ENCODE measurements at regions not wholly inside any gene's neighbourhood (a gene's known extent, or its start where the extent isn't known, plus 50 kb on each side); places are given as distances from the start of the nearest gene placed in this dataset.

DNA sequence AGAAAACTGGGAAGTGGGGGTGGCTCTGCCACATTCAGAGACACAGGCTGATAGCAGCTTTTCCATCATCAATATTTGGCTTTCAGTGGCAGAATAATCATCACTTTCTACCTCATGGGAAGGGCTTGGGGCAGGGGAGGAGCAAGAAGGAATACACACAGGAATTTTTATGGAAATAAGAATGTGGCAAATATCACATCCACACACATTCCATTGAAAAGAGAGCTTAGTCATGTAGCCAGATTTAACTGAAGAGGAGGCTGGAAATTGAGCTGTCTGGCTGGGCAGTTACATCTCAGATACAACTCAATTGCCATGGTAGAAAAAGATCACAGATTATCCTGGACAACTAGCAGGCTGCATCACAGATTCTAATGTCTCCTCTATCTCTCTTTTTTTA, 1474.0 kb upstream of the ACVR2A start:
- Mint-ChIP-seq H3K27me3 (no peaks in the 10 kb centered on the region), H3K4me3 (no peak overlapping the region), H3K4me1 (no peaks in the 10 kb centered on the region), H3K27ac (no peak overlapping the region), H3K9me3 (peaks cover 2% of the 10 kb centered on the region), H3K36me3 (no peaks in the 10 kb centered on the region)
- DNase-seq (ENCODE audit: low spot score in 2 of 2) = no peak
- no peak for ATAC-seq (ENCODE audit: low read depth)

DNA sequence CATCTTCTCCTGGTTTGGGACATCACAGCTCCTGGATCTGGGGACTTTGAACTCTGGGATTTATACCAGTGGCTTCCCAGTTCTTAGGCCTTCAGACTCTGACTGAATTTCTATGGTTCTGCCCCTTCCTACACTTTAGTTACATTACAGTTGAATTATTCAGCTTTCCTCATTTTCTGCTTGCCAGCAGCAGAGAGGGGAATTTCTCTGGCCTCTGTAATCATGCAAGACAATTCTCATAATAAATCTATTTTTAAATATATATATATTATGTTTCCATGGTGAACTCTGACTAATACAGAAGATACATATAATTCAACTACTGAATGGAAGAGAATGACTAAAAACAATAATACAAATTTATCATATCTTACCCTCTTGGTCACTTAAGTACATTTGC, 1478.6 kb upstream of the ACVR2A start:
- DNase-seq (ENCODE audit: low spot score in 2 of 2) = no peak
- no peak overlapping the region for H3K27ac Mint-ChIP-seq
- no peaks in the 10 kb centered on the region for H3K4me1 Mint-ChIP-seq
- ATAC-seq (ENCODE audit: low read depth) = no peak
- no peaks in the 10 kb centered on the region for H3K27me3 Mint-ChIP-seq
- no peaks in the 10 kb centered on the region for H3K9me3 Mint-ChIP-seq
- H3K4me3 Mint-ChIP-seq = no peak overlapping the region
- no peaks in the 10 kb centered on the region for H3K36me3 Mint-ChIP-seq

DNA sequence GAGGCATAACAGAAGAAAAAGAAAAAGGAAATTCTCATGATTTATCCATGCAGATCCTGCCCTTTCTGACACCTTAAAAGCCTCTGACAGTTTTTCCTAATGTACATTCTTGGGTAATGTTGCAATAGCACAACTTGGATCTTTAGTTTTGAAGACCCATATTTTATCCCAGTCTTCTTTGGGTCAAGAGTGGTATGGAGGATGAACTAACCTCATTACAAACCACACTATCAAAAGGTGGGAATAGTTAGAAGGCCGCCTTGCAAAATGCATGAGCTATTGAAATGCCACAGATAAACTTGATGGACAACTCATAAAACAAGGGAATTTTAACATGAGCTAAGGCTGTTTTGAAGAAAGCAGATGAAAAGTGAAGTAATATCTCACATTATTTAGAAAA, 1479.8 kb upstream of the ACVR2A start:
- H3K9me3 Mint-ChIP-seq = no peaks in the 10 kb centered on the region
- no peaks in the 10 kb centered on the region for H3K4me1 Mint-ChIP-seq
- ATAC-seq (ENCODE audit: low read depth) = no peak

DNA sequence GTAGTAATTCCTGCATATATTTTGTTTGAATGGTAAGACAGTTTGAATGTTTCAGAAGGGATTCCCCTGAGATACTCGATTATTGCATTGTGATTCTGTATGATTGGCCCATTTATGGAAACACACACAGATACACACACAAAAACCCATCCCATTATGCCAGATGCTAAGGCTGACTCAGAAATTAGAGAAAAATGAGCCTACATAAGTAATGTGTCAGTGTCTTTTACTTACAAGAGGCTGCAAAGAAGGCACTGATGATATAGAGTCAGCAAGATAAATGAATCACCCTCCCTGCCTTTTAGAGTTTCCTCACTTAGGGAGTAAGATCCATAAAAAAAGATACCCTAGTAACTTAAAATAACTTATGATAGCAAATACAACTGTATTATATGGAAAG, 1481.1 kb upstream of the ACVR2A start:
- ATAC-seq (ENCODE audit: low read depth) = no peak
- DNase-seq (ENCODE audit: low spot score in 2 of 2) = no peak
- no peaks in the 10 kb centered on the region for H3K9me3 Mint-ChIP-seq
- H3K4me3 Mint-ChIP-seq = no peak overlapping the region
- no peaks in the 10 kb centered on the region for H3K4me1 Mint-ChIP-seq
- H3K27ac Mint-ChIP-seq = no peak overlapping the region
- no peaks in the 10 kb centered on the region for H3K36me3 Mint-ChIP-seq
- no peaks in the 10 kb centered on the region for H3K27me3 Mint-ChIP-seq

More for the DNA sequence above, 1479.8 kb upstream of the ACVR2A start:
- DNase-seq (ENCODE audit: low spot score in 2 of 2) = no peak
- Mint-ChIP-seq H3K4me3 (no peak overlapping the region), H3K27me3 (no peaks in the 10 kb centered on the region), H3K36me3 (no peaks in the 10 kb centered on the region), H3K27ac (no peak overlapping the region)

DNA sequence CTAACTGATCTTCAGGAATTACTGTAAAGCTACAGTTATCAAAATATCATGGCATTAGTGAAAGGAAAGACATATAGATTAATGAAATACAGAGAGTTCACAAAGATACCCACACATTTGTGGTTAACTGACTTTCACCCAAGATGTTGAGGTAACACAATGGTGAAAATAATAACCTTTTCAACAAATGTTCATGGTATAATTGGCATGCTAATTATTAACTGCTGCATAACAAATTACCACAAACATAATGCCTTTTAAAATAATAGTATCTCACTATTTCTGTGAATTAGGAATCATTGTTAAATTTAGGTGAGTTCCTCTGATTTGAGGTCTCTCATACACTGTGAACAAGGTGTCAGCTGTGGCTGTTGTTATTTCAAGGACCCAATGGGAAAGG, 1493.1 kb upstream of the ACVR2A start:
- no peak for ATAC-seq (ENCODE audit: low read depth)
- Mint-ChIP-seq H3K27ac (no peak overlapping the region), H3K36me3 (no peaks in the 10 kb centered on the region), H3K4me1 (no peaks in the 10 kb centered on the region), H3K27me3 (no peaks in the 10 kb centered on the region), H3K4me3 (no peak overlapping the region), H3K9me3 (no peaks in the 10 kb centered on the region)
- DNase-seq (ENCODE audit: low spot score in 2 of 2) = no peak

DNA sequence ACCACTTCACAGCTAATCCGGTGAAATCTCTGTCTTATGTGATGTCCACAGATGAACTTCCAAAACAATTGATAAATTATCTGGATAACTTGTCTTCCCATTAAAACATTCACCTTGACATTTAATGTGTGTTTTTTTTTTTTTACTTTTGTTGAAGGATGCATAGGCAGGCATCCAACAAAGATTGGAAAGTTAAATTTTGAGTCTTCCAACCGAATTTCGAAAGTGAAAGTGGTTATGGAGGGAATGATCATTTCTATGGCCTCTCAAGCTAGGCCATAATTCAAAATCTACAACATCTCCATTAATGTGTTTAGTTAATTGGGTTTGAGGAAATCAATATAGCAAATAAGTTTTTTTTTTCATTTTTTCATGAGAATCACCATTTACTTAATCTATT, 1495.5 kb upstream of the ACVR2A start:
- H3K36me3 Mint-ChIP-seq = no peaks in the 10 kb centered on the region
- H3K27me3 Mint-ChIP-seq = no peaks in the 10 kb centered on the region
- H3K9me3 Mint-ChIP-seq = no peaks in the 10 kb centered on the region
- no peaks in the 10 kb centered on the region for H3K4me1 Mint-ChIP-seq
- DNase-seq (ENCODE audit: low spot score in 2 of 2) (no peak), ATAC-seq (ENCODE audit: low read depth) (no peak)
- no peak overlapping the region for H3K4me3 Mint-ChIP-seq
- H3K27ac Mint-ChIP-seq = no peak overlapping the region

DNA sequence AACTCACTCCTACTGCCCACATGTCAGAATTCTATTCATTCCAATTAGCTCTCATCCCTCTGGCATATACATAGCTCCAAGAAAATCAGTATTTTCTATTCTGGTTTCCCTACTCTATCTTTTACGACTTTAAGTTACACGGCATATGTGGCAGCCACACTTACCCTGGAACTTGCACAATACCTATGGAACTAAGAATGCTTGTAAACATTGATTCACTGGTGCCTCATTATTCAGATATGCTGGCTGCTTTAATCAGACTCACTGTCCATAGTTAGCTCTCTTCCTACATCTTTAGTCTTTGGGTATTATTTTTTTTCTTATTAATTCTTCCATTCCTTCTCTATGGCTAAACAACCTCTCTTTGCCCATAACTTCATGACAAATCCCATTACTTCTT, 1519.9 kb upstream of the ACVR2A start:
- ATAC-seq (ENCODE audit: low read depth) (no peak), DNase-seq (ENCODE audit: low spot score in 2 of 2) (no peak)
- H3K9me3 Mint-ChIP-seq = no peaks in the 10 kb centered on the region
- H3K36me3 Mint-ChIP-seq = no peaks in the 10 kb centered on the region
- no peak overlapping the region for H3K4me3 Mint-ChIP-seq
- no peak overlapping the region for H3K27ac Mint-ChIP-seq
- no peaks in the 10 kb centered on the region for H3K4me1 Mint-ChIP-seq
- H3K27me3 Mint-ChIP-seq = no peaks in the 10 kb centered on the region

DNA sequence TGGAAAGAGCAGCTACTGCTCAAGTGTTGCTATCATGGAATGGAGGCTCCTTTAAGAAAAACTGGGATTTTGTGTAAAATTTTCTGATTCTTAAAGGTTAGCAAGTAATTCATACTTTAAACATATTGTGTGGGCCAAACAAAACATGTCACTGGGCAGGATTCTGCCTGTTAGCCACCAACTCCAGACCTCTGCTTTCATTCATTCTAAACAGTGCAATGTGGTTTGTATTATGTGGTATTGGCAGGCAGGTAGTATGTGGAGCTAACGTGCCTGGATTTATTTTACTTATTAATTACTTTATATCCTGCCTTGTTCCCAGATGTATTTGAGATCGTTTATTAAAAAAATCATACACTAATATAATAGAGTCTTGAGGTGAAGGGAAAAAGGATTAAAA, 1521.3 kb upstream of the ACVR2A start:
- Mint-ChIP-seq H3K27ac (no peak overlapping the region), H3K4me1 (no peaks in the 10 kb centered on the region), H3K27me3 (no peaks in the 10 kb centered on the region), H3K9me3 (no peaks in the 10 kb centered on the region), H3K36me3 (no peaks in the 10 kb centered on the region), H3K4me3 (no peak overlapping the region)
- DNase-seq (ENCODE audit: low spot score in 2 of 2) (no peak), ATAC-seq (ENCODE audit: low read depth) (no peak)

DNA sequence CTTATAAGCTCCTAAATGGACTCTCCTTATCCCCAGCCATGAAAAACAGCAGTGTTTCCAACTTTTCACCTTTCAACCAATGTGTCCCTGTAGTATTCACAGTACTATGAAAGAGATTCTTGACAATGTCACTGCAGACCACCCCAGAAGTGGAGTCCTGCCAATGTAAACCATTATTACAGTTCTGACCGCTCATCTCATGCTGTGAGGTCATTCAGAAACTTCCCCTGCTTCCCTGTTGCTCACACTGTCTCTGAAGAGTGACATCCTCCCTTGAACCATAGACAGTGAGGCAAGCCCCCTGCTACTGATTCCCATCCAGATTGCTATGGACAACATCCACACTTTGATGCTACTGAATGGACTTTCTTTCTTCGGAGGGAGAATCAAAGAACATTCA, 1523.7 kb upstream of the ACVR2A start:
- Mint-ChIP-seq H3K27ac (no peak overlapping the region), H3K4me3 (no peak overlapping the region), H3K36me3 (no peaks in the 10 kb centered on the region), H3K27me3 (no peaks in the 10 kb centered on the region), H3K9me3 (no peaks in the 10 kb centered on the region), H3K4me1 (no peaks in the 10 kb centered on the region)
- DNase-seq (ENCODE audit: low spot score in 2 of 2) (no peak), ATAC-seq (ENCODE audit: low read depth) (no peak)

DNA sequence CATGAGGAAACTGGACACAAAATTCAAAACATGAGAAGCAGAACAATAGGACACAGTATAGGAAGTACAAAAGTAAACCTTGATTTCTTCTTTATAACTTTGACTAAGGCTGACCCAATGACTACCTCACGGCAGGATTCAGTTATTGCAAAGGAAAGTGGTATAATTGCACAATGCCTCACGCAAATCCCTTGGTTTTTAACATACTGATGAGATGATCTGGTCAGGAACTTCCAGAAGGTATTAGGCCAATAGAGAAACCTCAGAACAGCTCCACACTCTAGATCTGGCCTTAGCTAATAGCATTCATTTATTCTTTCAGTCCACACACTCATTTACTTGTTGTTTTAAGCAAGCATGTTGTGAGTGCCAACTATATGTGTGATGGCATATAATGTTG, 1526.9 kb upstream of the ACVR2A start:
- no peak overlapping the region for H3K4me3 Mint-ChIP-seq
- H3K4me1 Mint-ChIP-seq = no peaks in the 10 kb centered on the region
- no peak overlapping the region for H3K27ac Mint-ChIP-seq
- no peaks in the 10 kb centered on the region for H3K36me3 Mint-ChIP-seq
- no peaks in the 10 kb centered on the region for H3K9me3 Mint-ChIP-seq
- no peak for DNase-seq (ENCODE audit: low spot score in 2 of 2)
- no peak for ATAC-seq (ENCODE audit: low read depth)
- no peaks in the 10 kb centered on the region for H3K27me3 Mint-ChIP-seq

DNA sequence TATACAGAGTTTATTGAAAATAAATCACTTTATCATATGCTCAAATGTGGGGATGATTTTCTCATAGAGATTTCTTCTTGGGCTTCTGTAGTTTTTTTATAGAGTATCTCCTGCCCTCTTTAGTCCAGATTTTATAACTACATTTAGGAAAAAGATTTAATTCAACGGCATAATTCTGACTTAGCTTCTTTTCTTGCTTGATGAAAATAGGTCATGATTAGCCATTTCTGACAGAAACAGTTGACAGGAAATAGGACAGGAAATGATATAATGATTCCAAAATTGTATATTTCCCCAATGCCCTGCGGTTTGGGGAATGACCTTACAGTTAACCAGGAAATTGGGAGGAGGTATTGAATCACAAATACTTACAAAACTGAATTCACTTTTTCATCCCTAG, 1531.9 kb upstream of the ACVR2A start:
- DNase-seq (ENCODE audit: low spot score in 2 of 2) = no peak
- H3K9me3 Mint-ChIP-seq = no peaks in the 10 kb centered on the region
- H3K36me3 Mint-ChIP-seq = no peaks in the 10 kb centered on the region
- ATAC-seq (ENCODE audit: low read depth) = no peak
- H3K27me3 Mint-ChIP-seq = no peaks in the 10 kb centered on the region
- no peak overlapping the region for H3K27ac Mint-ChIP-seq
- H3K4me3 Mint-ChIP-seq = no peak overlapping the region
- no peaks in the 10 kb centered on the region for H3K4me1 Mint-ChIP-seq

DNA sequence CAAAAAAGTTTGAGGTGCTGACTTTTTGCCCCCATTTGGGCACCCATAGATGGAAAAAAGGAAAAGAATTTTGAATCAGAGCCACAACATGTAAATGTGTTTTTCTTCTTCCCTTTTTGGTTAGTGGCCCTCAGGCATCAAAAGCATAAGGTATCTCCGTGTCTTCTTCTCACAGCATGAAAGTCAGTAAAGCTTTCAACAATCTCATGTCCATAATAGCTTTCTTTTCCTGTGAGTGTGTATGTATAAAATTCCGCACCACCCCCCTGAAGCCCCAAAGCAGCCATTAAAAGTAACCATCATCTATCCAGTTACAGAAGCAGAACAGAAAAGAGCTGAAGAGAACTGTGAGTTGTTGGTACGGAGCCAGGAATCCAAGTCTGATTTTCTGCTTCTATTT, 1539.7 kb upstream of the ACVR2A start:
- H3K27ac Mint-ChIP-seq = no peak overlapping the region
- no peak overlapping the region for H3K4me3 Mint-ChIP-seq
- H3K27me3 Mint-ChIP-seq = no peaks in the 10 kb centered on the region
- no peaks in the 10 kb centered on the region for H3K4me1 Mint-ChIP-seq
- H3K36me3 Mint-ChIP-seq = no peaks in the 10 kb centered on the region
- ATAC-seq (ENCODE audit: low read depth) = no peak
- DNase-seq (ENCODE audit: low spot score in 2 of 2) = no peak
- H3K9me3 Mint-ChIP-seq = peaks cover 10% of the 10 kb centered on the region

DNA sequence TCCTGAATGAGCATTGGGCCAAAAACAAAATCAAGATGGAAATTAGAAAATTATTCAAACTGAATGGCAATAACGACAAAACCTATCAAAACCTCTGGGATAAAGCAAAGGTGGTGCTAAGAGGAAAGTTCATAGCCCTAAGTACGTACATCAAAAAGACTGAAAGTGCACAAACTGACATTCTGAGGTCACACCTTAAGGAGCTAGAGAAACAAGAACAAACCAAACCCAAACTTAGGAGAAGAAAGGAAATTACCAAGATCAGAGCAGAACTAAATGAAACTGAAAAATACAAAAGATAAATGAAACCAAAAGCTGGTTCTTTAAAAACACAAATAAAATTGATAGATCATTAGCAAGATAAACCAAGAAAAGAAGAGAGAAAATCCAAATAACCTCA, 1543.5 kb upstream of the ACVR2A start:
- Mint-ChIP-seq H3K4me3 (no peak overlapping the region), H3K4me1 (no peaks in the 10 kb centered on the region), H3K27me3 (no peaks in the 10 kb centered on the region), H3K27ac (no peak overlapping the region), H3K9me3 (peaks cover 14% of the 10 kb centered on the region), H3K36me3 (no peaks in the 10 kb centered on the region)
- DNase-seq (ENCODE audit: low spot score in 2 of 2) (no peak), ATAC-seq (ENCODE audit: low read depth) (no peak)

DNA sequence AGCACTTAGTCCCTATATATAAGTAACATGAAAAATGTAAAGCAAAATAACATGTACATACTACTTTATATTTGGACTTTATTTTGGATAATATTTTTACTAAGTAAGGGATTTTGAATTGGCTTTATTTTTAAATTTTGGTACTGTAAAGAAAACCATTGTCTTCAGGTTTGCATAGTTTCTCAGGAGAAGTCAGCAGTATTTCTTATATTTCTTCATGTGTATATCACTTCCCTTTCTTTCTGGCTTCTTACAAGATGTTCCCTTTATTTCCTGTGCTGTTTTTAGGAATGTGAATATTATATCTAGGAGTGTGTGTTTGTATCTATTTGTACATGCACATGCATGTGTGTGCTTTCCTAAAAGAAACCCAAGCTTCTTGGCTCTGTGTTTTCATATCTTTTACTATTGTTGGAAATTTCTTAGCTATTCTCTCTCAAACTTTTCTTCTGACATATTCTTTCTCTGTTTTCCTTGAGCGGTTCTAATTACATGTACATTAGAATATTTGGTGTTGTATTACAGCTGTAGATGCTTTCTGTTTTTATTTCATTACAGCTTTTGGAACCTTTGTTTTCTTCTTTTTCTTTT, 1549.7 kb upstream of the ACVR2A start:
- Mint-ChIP-seq H3K4me1 (no peaks in the 10 kb centered on the region), H3K9me3 (peaks cover 11% of the 10 kb centered on the region), H3K27me3 (no peaks in the 10 kb centered on the region), H3K36me3 (no peaks in the 10 kb centered on the region), H3K4me3 (no peak overlapping the region), H3K27ac (no peak overlapping the region)
- no peak for DNase-seq (ENCODE audit: low spot score in 2 of 2)
- ATAC-seq (ENCODE audit: low read depth) = no peak

DNA sequence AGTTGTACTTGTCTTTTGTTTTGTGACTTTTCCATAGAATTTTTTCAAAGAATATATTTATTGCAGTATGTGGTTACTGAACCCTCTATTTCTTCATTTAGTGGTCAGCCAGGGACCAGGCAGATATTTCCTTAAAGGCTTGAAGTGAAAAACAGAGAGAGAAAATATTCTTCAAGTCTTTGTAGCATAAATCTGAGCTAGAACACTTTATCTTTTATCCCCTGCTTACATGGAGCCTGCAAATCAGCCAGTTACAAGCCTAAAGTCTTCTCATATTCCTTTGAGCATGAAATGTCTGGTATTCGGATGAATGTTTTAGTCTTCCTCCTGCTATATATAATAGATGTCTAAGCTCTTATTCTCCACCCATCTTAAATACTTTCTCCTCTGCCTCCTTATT, 1557.5 kb upstream of the ACVR2A start:
- Mint-ChIP-seq H3K27me3 (no peaks in the 10 kb centered on the region), H3K27ac (no peak overlapping the region), H3K36me3 (no peaks in the 10 kb centered on the region), H3K4me3 (no peak overlapping the region), H3K4me1 (no peaks in the 10 kb centered on the region), H3K9me3 (peaks cover 2% of the 10 kb centered on the region)
- ATAC-seq (ENCODE audit: low read depth) (no peak), DNase-seq (ENCODE audit: low spot score in 2 of 2) (no peak)

Measured in memory B cell (primary cell).